ENCODE measurements at regions not wholly inside any gene's neighbourhood (a gene's known extent, or its start where the extent isn't known, plus 50 kb on each side); places are given as distances from the start of the nearest gene placed in this dataset.

DNA sequence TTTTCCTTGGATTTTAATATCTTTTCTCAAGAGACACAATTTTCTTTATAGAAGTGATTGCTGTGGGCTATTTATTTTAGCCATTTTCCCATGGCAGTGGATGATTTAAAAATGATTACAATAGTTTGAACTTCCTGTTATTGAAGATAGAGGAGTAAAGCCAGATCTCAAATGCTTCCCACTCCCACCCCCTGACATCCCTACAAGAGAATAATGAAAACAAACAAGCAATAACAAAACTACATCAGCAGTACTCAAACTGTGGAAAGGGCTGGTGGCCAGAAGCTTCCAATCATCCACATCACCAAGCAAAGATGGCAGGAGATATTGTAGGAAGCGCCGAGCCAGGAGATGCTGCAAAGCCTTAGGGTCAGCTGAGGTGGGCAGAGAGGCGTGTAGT is 831.1 kb upstream of the NR2F2 start:
- TF ChIP-seq, protein P1, sequence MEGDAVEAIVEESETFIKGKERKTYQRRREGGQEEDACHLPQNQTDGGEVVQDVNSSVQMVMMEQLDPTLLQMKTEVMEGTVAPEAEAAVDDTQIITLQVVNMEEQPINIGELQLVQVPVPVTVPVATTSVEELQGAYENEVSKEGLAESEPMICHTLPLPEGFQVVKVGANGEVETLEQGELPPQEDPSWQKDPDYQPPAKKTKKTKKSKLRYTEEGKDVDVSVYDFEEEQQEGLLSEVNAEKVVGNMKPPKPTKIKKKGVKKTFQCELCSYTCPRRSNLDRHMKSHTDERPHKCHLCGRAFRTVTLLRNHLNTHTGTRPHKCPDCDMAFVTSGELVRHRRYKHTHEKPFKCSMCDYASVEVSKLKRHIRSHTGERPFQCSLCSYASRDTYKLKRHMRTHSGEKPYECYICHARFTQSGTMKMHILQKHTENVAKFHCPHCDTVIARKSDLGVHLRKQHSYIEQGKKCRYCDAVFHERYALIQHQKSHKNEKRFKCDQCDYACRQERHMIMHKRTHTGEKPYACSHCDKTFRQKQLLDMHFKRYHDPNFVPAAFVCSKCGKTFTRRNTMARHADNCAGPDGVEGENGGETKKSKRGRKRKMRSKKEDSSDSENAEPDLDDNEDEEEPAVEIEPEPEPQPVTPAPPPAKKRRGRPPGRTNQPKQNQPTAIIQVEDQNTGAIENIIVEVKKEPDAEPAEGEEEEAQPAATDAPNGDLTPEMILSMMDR (IDR thresholded peaks at IDR 0.05), result no peak
- TF ChIP-seq POLR2AphosphoS5 (IDR thresholded peaks at IDR 0.05) (no peak), EP300 (IDR thresholded peaks at IDR 0.05) (no peak), POLR2A (IDR thresholded peaks at IDR 0.05) (no peak)
